WERI-Rb-1 (cell line): ENCODE measurements at regions not wholly inside any gene's neighbourhood (a gene's known extent, or its start where the extent isn't known, plus 50 kb on each side); places are given as distances from the start of the nearest gene placed in this dataset.
A peak's percentile ranks its signal among the peaks of the same experiment; 100 is the strongest.

Source experiments
- DNase-seq: peaks from one replicate; pipeline ENCODE4 v3.0.0-alpha.2; 2020
- H3K27ac ChIP-seq: fragments of 250-450 bp; sonication (Bioruptor Pico); 2 replicates; pipeline ENCODE4 v1.5.1; 2020; ENCODE audit warnings: mild to moderate bottlenecking, moderate library complexity
- H3K27me3 ChIP-seq: fragments of 250-450 bp; sonication (Bioruptor Pico); 2 replicates; pipeline ENCODE4 v1.5.1; 2021; ENCODE audit warnings: mild to moderate bottlenecking, low read depth, moderate library complexity; ENCODE audit not compliant: insufficient read depth, severe bottlenecking
- H3K36me3 ChIP-seq: fragments of 250-450 bp; sonication (Bioruptor Pico); 2 replicates; pipeline ENCODE4 v1.5.1; 2020; ENCODE audit warnings: mild to moderate bottlenecking, moderate library complexity
- H3K4me3 ChIP-seq: 2 replicates; pipeline ENCODE4 v1.5.1; 2011; ENCODE audit warnings: low read depth, mild to moderate bottlenecking, control low read depth, low read length
- H3K9me3 ChIP-seq: fragments of 250-450 bp; sonication (Bioruptor Pico); 2 replicates; pipeline ENCODE4 v1.5.1; 2021; ENCODE audit warnings: mild to moderate bottlenecking, moderate library complexity; ENCODE audit not compliant: severe bottlenecking
- CTCF ChIP-seq: IDR thresholded peaks from 2 replicates; pipeline ENCODE4 v1.5.1; 2011; ENCODE audit warnings: low read depth, mild to moderate bottlenecking, control low read depth, inconsistent platforms, low read length

GRCh38 chr3:177842302-177842701 is 645.0 kb upstream of the TBL1XR1 start:
- Histone ChIP-seq H3K27ac (no peak overlapping the region), H3K9me3 (no peaks in the 10 kb centered on the region), H3K27me3 (no peaks in the 10 kb centered on the region), H3K36me3 (no peaks in the 10 kb centered on the region), H3K4me3 (no peak overlapping the region)
- TF ChIP-seq CTCF = no peak
- no peak for DNase-seq

- no peak for DNase-seq
- no peaks in the 10 kb centered on the region for H3K9me3 ChIP-seq
- no peaks in the 10 kb centered on the region for H3K27me3 ChIP-seq
- H3K36me3 ChIP-seq = no peaks in the 10 kb centered on the region
- H3K4me3 ChIP-seq = no peak overlapping the region
- H3K27ac ChIP-seq = no peak overlapping the region
- no peak for TF ChIP-seq CTCF
These were observed 645.8 kb upstream of the TBL1XR1 start for GRCh38 chr3:177842743-177843734.

GRCh38 chr3:177852001-177852807 is 654.9 kb upstream of the TBL1XR1 start:
- Histone ChIP-seq H3K27ac (no peak overlapping the region; the same call in 1 of the 2 replicates), H3K36me3 (no peaks in the 10 kb centered on the region), H3K27me3 (no peaks in the 10 kb centered on the region), H3K9me3 (no peaks in the 10 kb centered on the region), H3K4me3 (no peak overlapping the region)
- no peak for TF ChIP-seq CTCF
- DNase-seq = no peak

- DNase-seq = no peak
- H3K9me3 ChIP-seq = peaks cover 14% of the 10 kb centered on the region
- H3K27me3 ChIP-seq = no peaks in the 10 kb centered on the region
- no peaks in the 10 kb centered on the region for H3K36me3 ChIP-seq
- TF ChIP-seq CTCF = no peak
- H3K4me3 ChIP-seq = no peak overlapping the region
- H3K27ac ChIP-seq = no peak overlapping the region
These were observed 657.7 kb upstream of the TBL1XR1 start for GRCh38 chr3:177855021-177855420.

- DNase-seq = peak; percentile 89
- no peaks in the 10 kb centered on the region for H3K27me3 ChIP-seq
- no peak overlapping the region for H3K4me3 ChIP-seq
- TF ChIP-seq CTCF = no peak
- no peaks in the 10 kb centered on the region for H3K36me3 ChIP-seq
- peaks cover 27% of the 10 kb centered on the region for H3K9me3 ChIP-seq
- peak overlapping the region; percentile 50 for H3K27ac ChIP-seq
These were observed 662.9 kb upstream of the TBL1XR1 start for GRCh38 chr3:177860184-177860583.
